Suppressor macrophage treated with lipopolysaccharide for 1 hour (primary cell): ENCODE measurements at regions not wholly inside any gene's neighbourhood (a gene's known extent, or its start where the extent isn't known, plus 50 kb on each side); places are given as distances from the start of the nearest gene placed in this dataset.
"Not testable (repeated sequence)": the region's sequence is repeated elsewhere in the genome, so short reads cannot be mapped to it uniquely, and the experiment has no call there.

Experiments used
- DNase-seq, 3 donors: peaks; one replicate each; pipeline ENCODE4 v3.0.0-alpha.2; 2020 to 2022

GRCh38 chr7:52249741-52250140 lies 785.7 kb upstream of the POM121L12 start:
- DNase-seq = no peak

- DNase-seq = no peak
Observed at GRCh38 chr7:52247518-52247917, 787.9 kb upstream of the POM121L12 start.

GRCh38 chr7:52243685-52244084 lies 791.7 kb upstream of the POM121L12 start:
- no peak for DNase-seq

- no peak for DNase-seq
Observed at GRCh38 chr7:52233248-52233647, 802.2 kb upstream of the POM121L12 start.

GRCh38 chr7:52211930-52212329 lies 823.5 kb upstream of the POM121L12 start:
- DNase-seq = no peak

- no peak for DNase-seq
Observed at GRCh38 chr7:52209614-52210013, 825.8 kb upstream of the POM121L12 start.

GRCh38 chr7:52197221-52197620 lies 838.2 kb upstream of the POM121L12 start:
- DNase-seq = no peak

- no peak for DNase-seq
Observed at GRCh38 chr7:52195664-52196063, 839.8 kb upstream of the POM121L12 start.

- no peak for DNase-seq
Observed at GRCh38 chr7:52189153-52189778, 846.2 kb upstream of the POM121L12 start.

GRCh38 chr7:52184006-52184703 lies 851.3 kb upstream of the POM121L12 start:
- DNase-seq = no peak

- DNase-seq = no peak
Observed at GRCh38 chr7:52179934-52180333, 855.5 kb upstream of the POM121L12 start.

- no peak for DNase-seq
Observed at GRCh38 chr7:52168085-52168484, 851.5 kb upstream of the COBL start.

GRCh38 chr7:52163311-52163710 lies 846.7 kb upstream of the COBL start:
- DNase-seq = no peak

GRCh38 chr7:52161483-52161882 lies 844.9 kb upstream of the COBL start:
- DNase-seq = no peak

GRCh38 chr7:52159421-52159820 lies 842.8 kb upstream of the COBL start:
- not testable (repeated sequence) for DNase-seq

GRCh38 chr7:52154382-52154781 lies 837.8 kb upstream of the COBL start:
- no peak for DNase-seq

GRCh38 chr7:52151559-52151958 lies 835.0 kb upstream of the COBL start:
- no peak for DNase-seq

- DNase-seq = no peak
Observed at GRCh38 chr7:52150952-52151351, 834.3 kb upstream of the COBL start.

- DNase-seq = no peak
Observed at GRCh38 chr7:52146871-52147634, 830.4 kb upstream of the COBL start.

- DNase-seq = no peak
Observed at GRCh38 chr7:52143219-52143618, 826.6 kb upstream of the COBL start.

GRCh38 chr7:52140851-52141250 lies 824.2 kb upstream of the COBL start:
- no peak for DNase-seq

GRCh38 chr7:52135403-52135802 lies 818.8 kb upstream of the COBL start:
- no peak for DNase-seq

- DNase-seq = no peak
Observed at GRCh38 chr7:52129278-52129677, 812.7 kb upstream of the COBL start.

- no peak for DNase-seq
Observed at GRCh38 chr7:52120912-52121311, 804.3 kb upstream of the COBL start.
